K562 (cell line): ENCODE measurements at regions not wholly inside any gene's neighbourhood (a gene's known extent, or its start where the extent isn't known, plus 50 kb on each side); places are given as distances from the start of the nearest gene placed in this dataset.

Source experiments
- ATF2 ChIP-seq: sonication (generic); formaldehyde crosslinking; IDR thresholded peaks from 2 replicates; pipeline ENCODE4 v1.8.1; 2022; ENCODE audit warnings: missing genetic modification reagents
- BCL6 ChIP-seq: fragments of 250-450 bp; sonication (Bioruptor Pico); IDR thresholded peaks from 2 replicates; pipeline ENCODE4 v1.4.0; 2020
- HNRNPLL ChIP-seq: fragments of 200-400 bp; formaldehyde crosslinking; IDR thresholded peaks from 2 replicates; pipeline ENCODE4 v1.6.1; 2017; ENCODE audit warnings: low read length, low read depth, mild to moderate bottlenecking; ENCODE audit not compliant: poor library complexity, severe bottlenecking
- IRF2 ChIP-seq: sonication (generic); formaldehyde crosslinking; IDR thresholded peaks from 2 replicates; pipeline ENCODE4 v1.8.1; 2022; ENCODE audit warnings: mild to moderate bottlenecking, missing genetic modification reagents
- TAF1 ChIP-seq: IDR thresholded peaks from 2 replicates; pipeline ENCODE4 v1.6.1; 2011; ENCODE audit warnings: mild to moderate bottlenecking, low read length, moderate library complexity; ENCODE audit not compliant: insufficient read depth, control insufficient read depth, severe bottlenecking; ENCODE audit errors: extremely low read depth

- TF ChIP-seq IRF2 (CRISPR knock-in tag) (no peak), ATF2 (CRISPR knock-in tag) (no peak), HNRNPLL (no peak), TAF1 (no peak), BCL6 (CRISPR knock-in tag) (no peak)
Observed at GRCh38 chr13:64369121-64369520, 2861.0 kb downstream of the PCDH9 start.
